ENCODE measurements at regions not wholly inside any gene's neighbourhood (a gene's known extent, or its start where the extent isn't known, plus 50 kb on each side); places are given as distances from the start of the nearest gene placed in this dataset.

GRCh38 chr2:100660851-100661584, 98.2 kb downstream of the PDCL3 start:
- no peak for DNase-seq (ENCODE audit: low spot score)

GRCh38 chr2:100662866-100663265, 100.1 kb downstream of the PDCL3 start:
- DNase-seq (ENCODE audit: low spot score) = no peak

- no peak for DNase-seq (ENCODE audit: low spot score)
These were observed 101.4 kb downstream of the PDCL3 start for GRCh38 chr2:100664021-100664755.

GRCh38 chr2:100664756-100665101, 101.9 kb downstream of the PDCL3 start:
- DNase-seq (ENCODE audit: low spot score) = no peak

GRCh38 chr2:100666996-100667395, 104.2 kb downstream of the PDCL3 start:
- no peak for DNase-seq (ENCODE audit: low spot score)

GRCh38 chr2:100667801-100668200, 105.0 kb downstream of the PDCL3 start:
- no peak for DNase-seq (ENCODE audit: low spot score)

GRCh38 chr2:100670232-100670631, 107.4 kb downstream of the PDCL3 start:
- DNase-seq (ENCODE audit: low spot score) = no peak

- DNase-seq (ENCODE audit: low spot score) = no peak
These were observed 110.3 kb downstream of the PDCL3 start for GRCh38 chr2:100673115-100673514.

GRCh38 chr2:100673691-100674485, 111.1 kb downstream of the PDCL3 start:
- DNase-seq (ENCODE audit: low spot score) = no peak

GRCh38 chr2:100674666-100675065, 111.9 kb downstream of the PDCL3 start:
- no peak for DNase-seq (ENCODE audit: low spot score)

- DNase-seq (ENCODE audit: low spot score) = no peak
These were observed 112.6 kb downstream of the PDCL3 start for GRCh38 chr2:100675373-100675772.

- no peak for DNase-seq (ENCODE audit: low spot score)
These were observed 113.1 kb downstream of the PDCL3 start for GRCh38 chr2:100675855-100676254.

GRCh38 chr2:100676346-100676745, 113.6 kb downstream of the PDCL3 start:
- DNase-seq (ENCODE audit: low spot score) = no peak

GRCh38 chr2:100677611-100678185, 114.9 kb downstream of the PDCL3 start:
- no peak for DNase-seq (ENCODE audit: low spot score)

- no peak for DNase-seq (ENCODE audit: low spot score)
These were observed 116.4 kb downstream of the PDCL3 start for GRCh38 chr2:100679211-100679610.

GRCh38 chr2:100682536-100682935, 119.7 kb downstream of the PDCL3 start:
- DNase-seq (ENCODE audit: low spot score) = no peak

GRCh38 chr2:100683231-100683630, 120.4 kb downstream of the PDCL3 start:
- no peak for DNase-seq (ENCODE audit: low spot score)

GRCh38 chr2:100691846-100692245, 128.1 kb upstream of the NPAS2 start:
- DNase-seq (ENCODE audit: low spot score) = no peak

- DNase-seq (ENCODE audit: low spot score) = no peak
These were observed 127.6 kb upstream of the NPAS2 start for GRCh38 chr2:100692381-100692780.

- no peak for DNase-seq (ENCODE audit: low spot score)
These were observed 127.0 kb upstream of the NPAS2 start for GRCh38 chr2:100692906-100693305.

GRCh38 chr2:100699131-100699530, 120.8 kb upstream of the NPAS2 start:
- no peak for DNase-seq (ENCODE audit: low spot score)

- no peak for DNase-seq (ENCODE audit: low spot score)
These were observed 117.4 kb upstream of the NPAS2 start for GRCh38 chr2:100702438-100703109.
